ENCODE measurements at regions not wholly inside any gene's neighbourhood (a gene's known extent, or its start where the extent isn't known, plus 50 kb on each side); places are given as distances from the start of the nearest gene placed in this dataset.

DNA sequence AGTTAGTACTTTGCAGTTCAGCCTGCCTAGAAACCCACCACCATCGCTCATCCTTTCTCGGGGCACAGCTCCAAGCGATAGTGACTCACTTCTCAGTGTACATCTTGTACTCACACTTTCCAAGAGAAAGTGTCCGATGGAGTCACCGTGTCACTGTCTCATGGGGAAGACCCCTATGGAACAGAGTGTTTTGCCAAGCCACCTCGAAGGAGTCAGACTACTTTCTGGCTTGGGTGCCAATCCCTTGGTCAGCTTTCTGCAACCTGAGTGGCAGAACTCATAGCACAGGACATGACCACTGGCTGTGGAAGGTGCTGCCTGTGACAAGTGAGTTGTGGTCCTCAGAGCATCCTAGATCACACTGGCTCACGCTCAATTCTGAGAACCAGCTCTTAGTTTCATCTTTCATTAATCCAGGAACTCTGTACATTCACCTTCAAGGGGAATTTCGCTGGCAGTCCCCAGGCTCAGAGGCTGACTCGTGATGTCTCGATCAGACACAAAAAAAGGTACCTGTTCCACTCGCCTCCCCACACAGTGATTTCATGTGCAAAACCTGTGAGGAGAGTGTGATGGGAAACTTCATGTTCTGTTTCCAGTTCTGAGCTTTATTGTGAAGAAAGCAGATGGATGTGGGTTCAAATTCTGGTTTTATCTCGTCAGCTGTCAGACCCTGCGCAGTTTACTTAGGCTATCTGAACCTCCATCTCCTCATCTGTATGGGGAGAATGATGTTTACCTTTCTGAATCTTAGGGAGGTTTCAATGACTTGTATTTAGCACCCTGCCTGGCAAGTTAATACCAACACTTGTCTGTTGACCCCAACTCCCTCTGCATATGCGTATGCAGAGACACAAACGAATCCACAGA lies 127.3 kb upstream of the CCND2 start:
- no peak for TF ChIP-seq SP1 (IDR thresholded peaks at IDR 0.05; ENCODE audit: low read depth, low read length)
- no peak for TF ChIP-seq SMC3 (IDR thresholded peaks at IDR 0.05; ENCODE audit: borderline replicate concordance, low read length)
- no peak for TF ChIP-seq NR2C2 (IDR thresholded peaks at IDR 0.05; ENCODE audit: borderline replicate concordance, control insufficient read depth, insufficient read length, low read depth)
- no peak for TF ChIP-seq ZZZ3 (IDR thresholded peaks at IDR 0.05; ENCODE audit: control insufficient read depth, insufficient read length, low read depth)
- peak; percentile 59 to 66; a peak in 1 of 4 replicates for TF ChIP-seq EP300 (IDR thresholded peaks at IDR 0.05; ENCODE audit: borderline replicate concordance in 1 of 2, control insufficient read depth in 1 of 2, low read depth in 2 of 2, low read length in 2 of 2)
- TF ChIP-seq CHD1 (IDR thresholded peaks at IDR 0.05; ENCODE audit: low read depth, low read length) = no peak
- TF ChIP-seq, protein P1, sequence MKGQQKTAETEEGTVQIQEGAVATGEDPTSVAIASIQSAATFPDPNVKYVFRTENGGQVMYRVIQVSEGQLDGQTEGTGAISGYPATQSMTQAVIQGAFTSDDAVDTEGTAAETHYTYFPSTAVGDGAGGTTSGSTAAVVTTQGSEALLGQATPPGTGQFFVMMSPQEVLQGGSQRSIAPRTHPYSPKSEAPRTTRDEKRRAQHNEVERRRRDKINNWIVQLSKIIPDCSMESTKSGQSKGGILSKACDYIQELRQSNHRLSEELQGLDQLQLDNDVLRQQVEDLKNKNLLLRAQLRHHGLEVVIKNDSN (IDR thresholded peaks at IDR 0.05; ENCODE audit: borderline replicate concordance, extremely low read length, insufficient read depth, low read depth, low read length) = no peak
- peak in 1 of 2 experiments; percentile 61; a peak in 1 of 4 replicates for TF ChIP-seq ETV6 (conservative IDR thresholded peaks at IDR 0.05 in 1 of 2, IDR thresholded peaks at IDR 0.05 in 1 of 2; ENCODE audit: borderline replicate concordance in 1 of 2, low read depth in 1 of 2)
- TF ChIP-seq, protein P2, sequence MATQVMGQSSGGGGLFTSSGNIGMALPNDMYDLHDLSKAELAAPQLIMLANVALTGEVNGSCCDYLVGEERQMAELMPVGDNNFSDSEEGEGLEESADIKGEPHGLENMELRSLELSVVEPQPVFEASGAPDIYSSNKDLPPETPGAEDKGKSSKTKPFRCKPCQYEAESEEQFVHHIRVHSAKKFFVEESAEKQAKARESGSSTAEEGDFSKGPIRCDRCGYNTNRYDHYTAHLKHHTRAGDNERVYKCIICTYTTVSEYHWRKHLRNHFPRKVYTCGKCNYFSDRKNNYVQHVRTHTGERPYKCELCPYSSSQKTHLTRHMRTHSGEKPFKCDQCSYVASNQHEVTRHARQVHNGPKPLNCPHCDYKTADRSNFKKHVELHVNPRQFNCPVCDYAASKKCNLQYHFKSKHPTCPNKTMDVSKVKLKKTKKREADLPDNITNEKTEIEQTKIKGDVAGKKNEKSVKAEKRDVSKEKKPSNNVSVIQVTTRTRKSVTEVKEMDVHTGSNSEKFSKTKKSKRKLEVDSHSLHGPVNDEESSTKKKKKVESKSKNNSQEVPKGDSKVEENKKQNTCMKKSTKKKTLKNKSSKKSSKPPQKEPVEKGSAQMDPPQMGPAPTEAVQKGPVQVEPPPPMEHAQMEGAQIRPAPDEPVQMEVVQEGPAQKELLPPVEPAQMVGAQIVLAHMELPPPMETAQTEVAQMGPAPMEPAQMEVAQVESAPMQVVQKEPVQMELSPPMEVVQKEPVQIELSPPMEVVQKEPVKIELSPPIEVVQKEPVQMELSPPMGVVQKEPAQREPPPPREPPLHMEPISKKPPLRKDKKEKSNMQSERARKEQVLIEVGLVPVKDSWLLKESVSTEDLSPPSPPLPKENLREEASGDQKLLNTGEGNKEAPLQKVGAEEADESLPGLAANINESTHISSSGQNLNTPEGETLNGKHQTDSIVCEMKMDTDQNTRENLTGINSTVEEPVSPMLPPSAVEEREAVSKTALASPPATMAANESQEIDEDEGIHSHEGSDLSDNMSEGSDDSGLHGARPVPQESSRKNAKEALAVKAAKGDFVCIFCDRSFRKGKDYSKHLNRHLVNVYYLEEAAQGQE (IDR thresholded peaks at IDR 0.05; ENCODE audit: low read depth, low read length) = no peak
- TF ChIP-seq CBX3 (IDR thresholded peaks at IDR 0.05; ENCODE audit: borderline replicate concordance, low read depth) = no peak
- no peak for TF ChIP-seq ZNF274 (IDR thresholded peaks at IDR 0.05; ENCODE audit: insufficient read depth, insufficient read length)
- TF ChIP-seq EZH2 (IDR thresholded peaks at IDR 0.05; ENCODE audit: borderline replicate concordance, control insufficient read depth, low read depth, low read length) = no peak
- TF ChIP-seq, protein P3, sequence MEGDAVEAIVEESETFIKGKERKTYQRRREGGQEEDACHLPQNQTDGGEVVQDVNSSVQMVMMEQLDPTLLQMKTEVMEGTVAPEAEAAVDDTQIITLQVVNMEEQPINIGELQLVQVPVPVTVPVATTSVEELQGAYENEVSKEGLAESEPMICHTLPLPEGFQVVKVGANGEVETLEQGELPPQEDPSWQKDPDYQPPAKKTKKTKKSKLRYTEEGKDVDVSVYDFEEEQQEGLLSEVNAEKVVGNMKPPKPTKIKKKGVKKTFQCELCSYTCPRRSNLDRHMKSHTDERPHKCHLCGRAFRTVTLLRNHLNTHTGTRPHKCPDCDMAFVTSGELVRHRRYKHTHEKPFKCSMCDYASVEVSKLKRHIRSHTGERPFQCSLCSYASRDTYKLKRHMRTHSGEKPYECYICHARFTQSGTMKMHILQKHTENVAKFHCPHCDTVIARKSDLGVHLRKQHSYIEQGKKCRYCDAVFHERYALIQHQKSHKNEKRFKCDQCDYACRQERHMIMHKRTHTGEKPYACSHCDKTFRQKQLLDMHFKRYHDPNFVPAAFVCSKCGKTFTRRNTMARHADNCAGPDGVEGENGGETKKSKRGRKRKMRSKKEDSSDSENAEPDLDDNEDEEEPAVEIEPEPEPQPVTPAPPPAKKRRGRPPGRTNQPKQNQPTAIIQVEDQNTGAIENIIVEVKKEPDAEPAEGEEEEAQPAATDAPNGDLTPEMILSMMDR (IDR thresholded peaks at IDR 0.05 in 2 of 3, conservative IDR thresholded peaks at IDR 0.05 in 1 of 3; ENCODE audit: control insufficient read depth in 2 of 3, extremely low read depth in 1 of 3, insufficient read depth in 1 of 3, low read depth in 3 of 3, low read length in 3 of 3) = no peak
- TF ChIP-seq ZBED1 (IDR thresholded peaks at IDR 0.05; ENCODE audit: borderline replicate concordance) = no peak
